ENCODE measurements at regions not wholly inside any gene's neighbourhood (a gene's known extent, or its start where the extent isn't known, plus 50 kb on each side); places are given as distances from the start of the nearest gene placed in this dataset.

- Histone ChIP-seq H3K36me3 (ENCODE audit: insufficient read depth, low read length) (no peaks in the 10 kb centered on the region), H3K4me2 (ENCODE audit: low read length) (no peak overlapping the region), H3K79me2 (replicated peaks; ENCODE audit: insufficient read depth, low read length) (no peaks in the 10 kb centered on the region), H3K27me3 (ENCODE audit: insufficient read depth, low read depth, low read length) (peaks cover 4% of the 10 kb centered on the region), H3K9ac (ENCODE audit: low read length) (no peak overlapping the region), H2AFZ (ENCODE audit: low read depth, low read length) (no peak overlapping the region), H4K20me1 (ENCODE audit: insufficient read depth) (no peaks in the 10 kb centered on the region), H3K9me2 (ENCODE audit: insufficient read depth, low read length) (no peaks in the 10 kb centered on the region), H3K9me3 (ENCODE audit: low read length) (peaks cover 5% of the 10 kb centered on the region), H3K4me3 (ENCODE audit: low read length) (no peak overlapping the region), H3F3A (ENCODE audit: insufficient read depth, low read length, poor library complexity, severe bottlenecking) (no peaks in the 10 kb centered on the region), H3K27ac (ENCODE audit: low read length) (no peak overlapping the region)
- TF ChIP-seq MXI1 (conservative IDR thresholded peaks at IDR 0.05; ENCODE audit: poor library complexity, severe bottlenecking) (no peak), EP300 (conservative IDR thresholded peaks at IDR 0.05; ENCODE audit: poor library complexity, severe bottlenecking) (no peak), RAD21 (conservative IDR thresholded peaks at IDR 0.05) (no peak), POLR2AphosphoS5 (IDR thresholded peaks at IDR 0.05) (no peak), TAF1 (IDR thresholded peaks at IDR 0.05; ENCODE audit: low read depth) (no peak), CTCF (IDR thresholded peaks at IDR 0.05; ENCODE audit: poor library complexity, severe bottlenecking) (no peak), SMC3 (conservative IDR thresholded peaks at IDR 0.05; ENCODE audit: poor library complexity) (no peak), REST (IDR thresholded peaks at IDR 0.05; ENCODE audit: borderline replicate concordance) (no peak), EZH2 (IDR thresholded peaks at IDR 0.05; ENCODE audit: borderline replicate concordance, insufficient read depth, low read length, poor library complexity, severe bottlenecking) (no peak)
Observed at GRCh38 chr5:74051076-74051475, 425.1 kb downstream of the ARHGEF28 start.

- H3K9me2 ChIP-seq (ENCODE audit: insufficient read depth, low read length), result no peaks in the 10 kb centered on the region
- TF ChIP-seq MXI1 (conservative IDR thresholded peaks at IDR 0.05; ENCODE audit: poor library complexity, severe bottlenecking), result no peak
- TF ChIP-seq TAF1 (IDR thresholded peaks at IDR 0.05; ENCODE audit: low read depth), result no peak
- TF ChIP-seq SMC3 (conservative IDR thresholded peaks at IDR 0.05; ENCODE audit: poor library complexity), result no peak
- no peak for TF ChIP-seq EP300 (conservative IDR thresholded peaks at IDR 0.05; ENCODE audit: poor library complexity, severe bottlenecking)
- no peak for TF ChIP-seq REST (IDR thresholded peaks at IDR 0.05; ENCODE audit: borderline replicate concordance)
- no peak for TF ChIP-seq RAD21 (conservative IDR thresholded peaks at IDR 0.05)
- TF ChIP-seq CTCF (IDR thresholded peaks at IDR 0.05; ENCODE audit: poor library complexity, severe bottlenecking), result no peak
- TF ChIP-seq EZH2 (IDR thresholded peaks at IDR 0.05; ENCODE audit: borderline replicate concordance, insufficient read depth, low read length, poor library complexity, severe bottlenecking), result no peak
- no peak for TF ChIP-seq POLR2AphosphoS5 (IDR thresholded peaks at IDR 0.05)
- H3K9me3 ChIP-seq (ENCODE audit: low read length), result peaks cover 5% of the 10 kb centered on the region
- H3K27ac ChIP-seq (ENCODE audit: low read length), result no peak overlapping the region
- no peaks in the 10 kb centered on the region for H3K27me3 ChIP-seq (ENCODE audit: insufficient read depth, low read depth, low read length)
- H2AFZ ChIP-seq (ENCODE audit: low read depth, low read length), result no peak overlapping the region
- H3K36me3 ChIP-seq (ENCODE audit: insufficient read depth, low read length), result no peaks in the 10 kb centered on the region
- H3K4me3 ChIP-seq (ENCODE audit: low read length), result no peak overlapping the region
- H4K20me1 ChIP-seq (ENCODE audit: insufficient read depth), result no peaks in the 10 kb centered on the region
- no peaks in the 10 kb centered on the region for H3K79me2 ChIP-seq (replicated peaks; ENCODE audit: insufficient read depth, low read length)
- H3K9ac ChIP-seq (ENCODE audit: low read length), result no peak overlapping the region
- H3K4me2 ChIP-seq (ENCODE audit: low read length), result no peak overlapping the region
- H3F3A ChIP-seq (ENCODE audit: insufficient read depth, low read length, poor library complexity, severe bottlenecking), result no peaks in the 10 kb centered on the region
Observed at GRCh38 chr5:74044936-74045335, 418.9 kb downstream of the ARHGEF28 start.
